GM12875 (cell line): ENCODE measurements at regions not wholly inside any gene's neighbourhood (a gene's known extent, or its start where the extent isn't known, plus 50 kb on each side); places are given as distances from the start of the nearest gene placed in this dataset.

Source experiments
- H3K4me3 ChIP-seq: one replicate; pipeline ENCODE4 v1.5.1; 2011; ENCODE audit warnings: low read depth, low read length, control low read depth
- TF ChIP-seq, protein P1 (sequence below): IDR thresholded peaks from 2 replicates; pipeline ENCODE4 v1.5.1; 2011; ENCODE audit warnings: low read depth, mild to moderate bottlenecking, control low read depth, inconsistent platforms, low read length, moderate library complexity, borderline replicate concordance; ENCODE audit not compliant: insufficient read depth

DNA sequence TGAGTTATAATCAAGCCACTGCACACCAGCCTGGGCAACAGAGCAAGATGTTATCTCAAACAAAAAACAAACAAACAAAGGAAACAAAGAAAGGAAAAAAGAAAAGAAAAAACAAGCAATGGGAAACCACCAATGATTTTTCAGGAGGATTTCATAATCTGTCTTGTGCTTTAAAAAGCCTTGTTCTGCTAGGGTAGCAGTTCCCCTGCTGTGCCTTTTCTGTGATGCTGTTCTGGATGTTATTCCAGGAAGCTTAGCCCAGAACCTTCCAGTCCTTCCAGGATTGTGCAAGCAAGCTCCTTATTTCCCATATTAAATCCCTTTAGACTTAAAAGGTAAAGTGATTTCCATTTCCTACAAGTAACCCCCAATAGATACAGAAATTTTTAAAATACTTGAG, 171.1 kb downstream of the ABCC12 start:
- TF ChIP-seq, protein P1, sequence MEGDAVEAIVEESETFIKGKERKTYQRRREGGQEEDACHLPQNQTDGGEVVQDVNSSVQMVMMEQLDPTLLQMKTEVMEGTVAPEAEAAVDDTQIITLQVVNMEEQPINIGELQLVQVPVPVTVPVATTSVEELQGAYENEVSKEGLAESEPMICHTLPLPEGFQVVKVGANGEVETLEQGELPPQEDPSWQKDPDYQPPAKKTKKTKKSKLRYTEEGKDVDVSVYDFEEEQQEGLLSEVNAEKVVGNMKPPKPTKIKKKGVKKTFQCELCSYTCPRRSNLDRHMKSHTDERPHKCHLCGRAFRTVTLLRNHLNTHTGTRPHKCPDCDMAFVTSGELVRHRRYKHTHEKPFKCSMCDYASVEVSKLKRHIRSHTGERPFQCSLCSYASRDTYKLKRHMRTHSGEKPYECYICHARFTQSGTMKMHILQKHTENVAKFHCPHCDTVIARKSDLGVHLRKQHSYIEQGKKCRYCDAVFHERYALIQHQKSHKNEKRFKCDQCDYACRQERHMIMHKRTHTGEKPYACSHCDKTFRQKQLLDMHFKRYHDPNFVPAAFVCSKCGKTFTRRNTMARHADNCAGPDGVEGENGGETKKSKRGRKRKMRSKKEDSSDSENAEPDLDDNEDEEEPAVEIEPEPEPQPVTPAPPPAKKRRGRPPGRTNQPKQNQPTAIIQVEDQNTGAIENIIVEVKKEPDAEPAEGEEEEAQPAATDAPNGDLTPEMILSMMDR, result no peak
- H3K4me3 ChIP-seq, result no peak overlapping the region

DNA sequence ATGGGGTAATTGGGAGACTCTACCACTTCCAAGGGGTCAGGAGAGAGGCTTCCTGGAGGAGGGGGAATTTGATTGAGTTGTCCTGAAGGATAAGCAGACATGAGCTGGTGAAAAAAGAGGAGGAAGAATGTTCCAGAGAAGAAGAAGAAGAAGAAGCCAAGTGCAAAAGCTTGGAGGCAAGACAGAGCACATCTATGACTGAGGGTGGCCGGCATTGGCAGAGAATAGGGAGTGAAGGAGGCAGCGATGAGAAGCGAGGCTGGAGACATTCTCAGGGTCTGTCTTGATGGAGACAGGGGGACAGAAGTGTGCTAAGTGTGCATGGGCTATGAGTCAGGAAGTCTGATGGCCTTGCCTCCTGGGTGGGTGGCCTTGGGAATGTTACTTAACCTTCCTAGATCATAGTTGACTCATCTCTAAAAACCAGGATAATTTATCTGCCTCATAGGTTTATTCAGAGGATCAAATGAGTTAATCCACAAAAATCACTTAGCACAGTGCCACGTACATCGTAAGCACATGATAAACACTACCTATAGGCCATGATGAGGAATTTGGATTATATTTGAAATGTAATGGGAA, 171.7 kb downstream of the ABCC12 start:
- TF ChIP-seq, protein P1, result no peak
- H3K4me3 ChIP-seq, result no peak overlapping the region

DNA sequence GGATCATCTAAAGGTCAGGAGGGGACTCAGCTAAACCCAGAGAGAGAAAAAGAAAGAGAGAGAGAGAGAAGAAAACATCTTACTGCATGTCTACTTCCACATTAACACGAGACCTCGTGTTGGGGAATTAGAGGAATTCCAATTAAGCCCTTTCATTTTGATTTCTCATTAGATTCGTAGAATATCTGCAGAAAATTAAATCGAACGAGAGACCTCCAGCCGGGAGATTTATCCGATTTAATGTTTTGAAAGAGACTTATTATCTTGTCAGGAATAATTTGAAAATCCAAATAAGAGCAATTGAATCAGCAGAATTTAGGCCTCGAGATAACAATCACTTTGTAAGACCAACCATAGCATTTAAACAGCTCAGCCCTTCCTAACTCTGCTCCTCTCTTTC, 175.6 kb downstream of the ABCC12 start:
- no peak overlapping the region for H3K4me3 ChIP-seq
- TF ChIP-seq, protein P1, result no peak

DNA sequence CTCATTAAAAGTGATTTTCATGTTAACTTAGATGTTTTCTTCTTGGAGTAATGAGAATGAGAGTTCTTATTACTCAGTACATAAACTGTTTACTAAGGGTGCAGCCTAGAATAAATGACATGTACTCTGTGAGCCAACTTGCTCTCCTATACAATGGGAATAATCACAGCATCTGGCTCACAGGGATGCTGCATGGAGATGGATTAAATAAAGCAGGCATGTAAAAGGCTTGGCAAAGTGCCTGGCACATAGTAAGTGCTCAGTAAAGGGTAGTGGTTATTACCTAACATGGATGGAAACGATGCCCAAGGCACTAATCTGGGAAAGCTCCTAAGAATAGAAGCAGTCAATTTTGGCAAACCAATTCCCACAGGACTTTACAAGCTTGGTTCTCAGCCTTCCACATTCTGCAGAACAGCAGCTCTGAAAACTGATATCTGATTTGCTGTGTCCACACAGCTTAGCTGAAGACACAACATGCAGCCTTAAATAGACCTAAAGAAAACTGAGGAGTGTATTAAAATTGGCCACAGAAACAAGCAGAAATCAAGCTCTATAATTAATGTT, 176.1 kb downstream of the ABCC12 start:
- TF ChIP-seq, protein P1, result no peak
- H3K4me3 ChIP-seq, result no peak overlapping the region

DNA sequence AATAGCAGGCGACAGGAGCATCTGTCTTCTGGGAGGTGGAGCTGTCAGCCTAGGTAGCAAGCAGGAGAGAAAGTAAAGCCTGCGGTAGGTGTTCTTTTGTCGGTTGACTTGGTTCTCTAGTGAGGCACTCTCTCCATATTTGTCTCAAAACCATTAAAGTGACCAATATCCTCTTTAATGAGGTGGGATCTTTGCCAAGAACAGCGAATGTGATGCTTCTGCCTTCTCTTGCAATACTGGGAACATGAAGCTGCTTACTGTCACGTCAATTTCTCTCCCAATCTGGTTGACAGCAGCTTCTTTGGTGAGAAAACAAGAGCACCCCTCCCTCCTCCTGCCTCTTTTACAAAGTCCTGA, 176.7 kb downstream of the ABCC12 start:
- TF ChIP-seq, protein P1, result no peak
- no peak overlapping the region for H3K4me3 ChIP-seq

DNA sequence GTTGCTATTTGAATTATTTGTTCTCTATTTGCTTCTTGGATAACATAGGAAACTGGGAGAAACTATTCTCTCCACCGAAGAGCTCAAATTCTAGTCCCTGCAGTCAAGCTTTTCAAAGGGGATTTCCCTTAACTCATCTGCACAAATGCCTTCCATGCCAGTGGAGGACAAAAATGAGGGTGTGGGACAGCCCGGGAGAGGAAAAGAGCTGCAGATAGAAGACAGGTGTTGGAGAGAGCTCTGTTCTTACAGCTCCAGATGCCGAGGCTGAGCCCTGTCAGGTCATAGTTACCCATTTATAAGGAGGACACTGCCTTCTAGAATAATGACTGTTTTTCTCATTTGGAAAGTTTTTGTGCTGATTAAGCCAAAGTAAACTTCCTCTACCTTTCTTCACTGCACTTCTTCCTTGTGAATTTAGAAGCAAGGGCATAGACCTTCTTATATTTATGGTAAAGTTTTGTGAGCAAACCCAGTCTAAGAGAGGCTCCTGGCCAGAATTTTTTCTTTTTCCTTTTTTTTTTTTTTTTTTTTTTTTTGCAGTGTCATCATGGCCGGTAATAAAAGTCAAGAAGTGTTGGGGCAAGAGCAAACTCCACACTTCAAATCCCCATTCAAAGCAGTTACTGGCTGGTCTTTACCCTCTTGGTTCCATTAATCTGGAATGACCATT, 177.2 kb downstream of the ABCC12 start:
- TF ChIP-seq, protein P1, result no peak
- H3K4me3 ChIP-seq, result no peak overlapping the region

DNA sequence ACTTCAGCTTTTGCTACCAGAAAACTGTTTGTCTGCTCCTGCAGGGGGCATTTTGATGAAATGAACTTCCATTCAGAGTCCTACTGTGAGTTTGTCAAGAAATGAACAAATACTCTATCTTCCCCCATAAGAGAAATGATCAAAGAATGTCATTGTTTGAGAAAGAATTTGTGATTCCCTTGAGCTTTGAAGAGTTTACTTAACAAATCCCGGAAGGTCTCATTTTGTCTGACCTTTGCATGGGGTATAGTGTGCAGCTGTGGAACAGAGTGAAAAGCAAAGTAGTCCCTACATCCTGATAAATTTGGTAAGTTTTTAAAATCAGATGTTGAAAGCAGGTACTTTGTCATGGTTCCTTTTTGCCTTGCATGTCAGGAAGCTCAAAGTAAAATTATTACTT, 178.0 kb downstream of the ABCC12 start:
- TF ChIP-seq, protein P1, result no peak
- no peak overlapping the region for H3K4me3 ChIP-seq
